ENCODE measurements at regions not wholly inside any gene's neighbourhood (a gene's known extent, or its start where the extent isn't known, plus 50 kb on each side); places are given as distances from the start of the nearest gene placed in this dataset.

DNA sequence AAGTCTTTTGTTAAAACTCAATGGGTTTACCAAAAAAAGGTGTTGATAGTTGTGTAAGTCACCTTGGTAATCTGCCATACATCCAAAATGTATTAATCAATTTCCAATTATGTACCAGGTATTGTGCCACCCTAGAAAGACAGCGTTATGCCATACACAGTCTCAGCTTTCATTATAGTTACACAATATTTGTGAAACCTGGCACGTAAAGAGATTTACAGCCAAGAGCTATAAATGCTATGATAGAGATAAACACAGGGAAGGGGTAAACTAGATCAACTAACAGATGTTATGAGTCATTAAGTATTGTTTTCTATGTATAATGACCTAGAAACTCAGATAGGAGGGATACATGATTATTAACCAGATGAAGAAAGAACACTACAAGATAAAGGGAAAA, 725.6 kb upstream of the SLITRK5 start:
- DNase-seq (ENCODE audit: low read depth in 2 of 2), result no peak

DNA sequence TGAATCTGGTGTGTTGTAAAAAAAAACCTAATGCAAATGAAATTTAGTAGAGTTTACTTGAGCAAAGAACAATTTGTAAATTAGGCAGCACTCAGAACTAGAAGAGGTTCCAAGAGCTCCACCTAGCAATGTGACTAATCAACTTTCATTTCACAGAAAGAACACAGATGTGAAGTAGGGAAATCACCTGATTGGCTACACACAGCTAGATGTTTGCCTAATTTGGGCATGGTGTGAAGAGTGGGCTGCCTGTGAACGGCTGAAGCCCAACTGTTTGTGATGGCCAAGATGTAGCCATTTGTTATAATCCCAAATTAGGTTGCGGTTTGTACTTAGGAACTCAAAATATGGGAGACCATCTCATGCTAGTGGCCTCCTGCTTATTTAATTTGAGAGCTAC, 724.4 kb upstream of the SLITRK5 start:
- DNase-seq (ENCODE audit: low read depth in 2 of 2), result no peak

- no peak for DNase-seq (ENCODE audit: low read depth in 2 of 2)
Measured at GRCh38 chr13:86954341-86954740, 716.8 kb upstream of the SLITRK5 start.

DNA sequence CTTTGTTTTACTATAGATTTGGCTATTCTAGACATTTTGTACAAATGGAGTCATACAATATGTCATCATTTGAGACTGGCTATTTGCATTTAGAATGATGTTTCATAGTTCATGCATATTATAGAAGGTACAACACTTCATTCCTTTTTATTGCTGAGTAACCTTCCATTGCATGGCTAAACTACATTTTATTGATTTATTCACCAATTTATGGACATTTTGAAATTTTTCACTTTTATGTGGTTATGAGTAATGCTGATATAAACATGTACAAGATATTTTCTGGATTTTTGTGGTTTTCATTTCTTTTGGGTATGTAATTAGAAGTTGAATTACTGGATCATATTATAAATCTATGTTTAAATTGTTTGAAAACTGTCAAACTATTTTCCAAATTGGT, 710.3 kb upstream of the SLITRK5 start:
- DNase-seq (ENCODE audit: low read depth in 2 of 2), result no peak

- DNase-seq (ENCODE audit: low read depth in 2 of 2), result no peak
Measured at GRCh38 chr13:86974251-86974994, 696.7 kb upstream of the SLITRK5 start.

DNA sequence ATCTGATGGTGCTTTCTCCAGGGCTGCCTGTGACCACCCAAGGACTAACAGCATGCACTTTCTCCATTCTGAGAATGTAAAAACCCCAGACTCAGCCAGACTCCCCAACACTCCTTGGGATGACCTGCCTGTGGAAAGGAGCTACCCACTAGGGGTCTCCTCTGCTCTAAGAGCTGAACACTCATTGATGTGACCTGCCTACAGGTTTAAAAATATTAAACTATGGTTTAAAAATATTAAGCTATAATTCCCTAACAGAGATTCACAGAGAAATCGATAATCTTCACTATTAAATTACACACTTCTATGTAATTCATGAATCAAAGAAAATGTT, 696.2 kb upstream of the SLITRK5 start:
- no peak for DNase-seq (ENCODE audit: low read depth in 2 of 2)

- DNase-seq (ENCODE audit: low read depth in 2 of 2), result no peak
Measured at GRCh38 chr13:86976521-86977324, 694.4 kb upstream of the SLITRK5 start.

GRCh38 chr13:86986448-86986847, 684.7 kb upstream of the SLITRK5 start:
- DNase-seq (ENCODE audit: low read depth in 2 of 2), result no peak

- DNase-seq (ENCODE audit: low read depth in 2 of 2), result no peak
Measured at GRCh38 chr13:86992251-86992650, 678.9 kb upstream of the SLITRK5 start.

GRCh38 chr13:87003265-87003664, 667.9 kb upstream of the SLITRK5 start:
- DNase-seq (ENCODE audit: low read depth in 2 of 2), result no peak

DNA sequence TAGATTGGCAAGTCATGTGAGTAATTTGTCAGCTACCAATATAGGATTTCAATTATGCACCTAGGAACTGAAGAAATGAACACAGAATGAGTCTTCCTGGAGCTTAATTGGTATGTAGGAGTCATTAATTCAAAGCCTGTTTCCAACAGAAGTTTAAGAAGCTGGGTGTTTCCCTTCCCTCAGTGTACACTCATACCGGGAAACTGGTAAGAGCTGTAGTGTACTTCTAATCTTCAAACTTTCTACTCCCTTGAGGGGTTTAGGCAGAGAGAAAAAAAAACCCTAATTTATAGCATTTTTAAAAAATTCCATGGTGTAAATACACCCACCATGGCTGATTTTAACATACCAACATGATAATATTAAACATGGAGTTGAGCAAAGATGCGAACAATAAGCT, 665.7 kb upstream of the SLITRK5 start:
- DNase-seq (ENCODE audit: low read depth in 2 of 2), result no peak

- no peak for DNase-seq (ENCODE audit: low read depth in 2 of 2)
Measured at GRCh38 chr13:87035526-87035925, 635.6 kb upstream of the SLITRK5 start.

DNA sequence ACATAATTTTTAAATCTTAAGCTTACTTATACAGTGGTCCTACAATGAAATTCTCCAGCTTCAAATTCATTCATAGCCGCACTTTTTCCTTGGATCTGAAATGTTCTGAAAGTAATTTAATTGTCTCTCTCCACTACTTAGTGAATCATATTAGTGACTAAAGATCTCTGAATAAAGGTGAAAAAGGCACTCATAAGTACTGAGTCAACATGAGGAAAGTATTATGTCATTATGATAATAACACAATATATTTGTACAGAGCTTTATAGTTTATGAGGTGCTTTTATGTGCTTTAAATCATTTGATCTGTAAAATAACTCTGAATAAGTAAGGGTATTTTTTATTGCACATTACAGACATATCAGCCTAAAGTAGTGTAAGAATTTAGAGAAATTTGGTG, 628.2 kb upstream of the SLITRK5 start:
- no peak for DNase-seq (ENCODE audit: low read depth in 2 of 2)

DNA sequence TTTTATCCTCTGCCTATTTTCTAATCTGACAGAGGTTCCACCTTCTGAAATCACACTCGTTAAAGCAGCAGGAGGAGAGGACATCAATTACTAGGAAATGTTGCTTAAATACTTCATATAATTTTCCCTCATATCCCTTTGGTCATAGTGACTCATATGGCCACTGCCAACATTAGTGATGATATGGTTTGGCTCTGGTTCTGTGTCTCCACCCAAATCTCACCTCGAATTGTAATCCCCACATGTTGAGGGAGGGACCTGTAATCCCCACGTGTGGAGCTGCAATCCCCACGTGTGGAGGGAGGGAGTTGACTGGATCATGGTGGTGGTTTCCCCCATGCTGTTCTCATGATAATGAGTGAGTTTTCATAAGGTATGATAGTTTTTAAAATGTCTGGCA, 618.4 kb upstream of the SLITRK5 start:
- DNase-seq (ENCODE audit: low read depth in 2 of 2), result no peak

GRCh38 chr13:87057807-87058520, 613.2 kb upstream of the SLITRK5 start:
- DNase-seq (ENCODE audit: low read depth in 2 of 2), result no peak

DNA sequence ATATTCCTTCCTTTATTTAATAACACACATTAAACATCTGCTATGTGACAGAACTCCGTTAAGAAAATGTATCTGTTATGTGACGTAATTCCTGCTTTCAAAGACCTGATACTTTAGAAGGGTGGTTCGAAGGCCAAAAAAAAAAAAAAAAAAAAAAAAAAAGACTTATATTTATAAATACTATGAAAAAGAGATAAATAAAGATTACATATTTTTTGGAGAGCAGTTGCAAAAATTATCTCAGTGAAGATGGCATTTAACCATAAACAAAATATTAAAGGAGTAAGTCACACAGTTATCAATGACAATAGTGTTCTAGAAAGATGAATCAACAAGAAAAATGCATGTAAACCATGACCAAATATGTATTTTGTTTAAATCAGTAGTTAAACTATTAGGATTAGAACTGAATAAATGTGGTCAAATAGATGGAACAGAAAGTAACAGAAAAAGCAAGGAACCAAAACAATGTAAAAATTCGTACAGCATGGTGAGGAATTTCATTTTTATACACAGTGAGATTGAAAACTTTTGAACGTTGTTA, 612.3 kb upstream of the SLITRK5 start:
- DNase-seq (ENCODE audit: low read depth in 2 of 2), result no peak

DNA sequence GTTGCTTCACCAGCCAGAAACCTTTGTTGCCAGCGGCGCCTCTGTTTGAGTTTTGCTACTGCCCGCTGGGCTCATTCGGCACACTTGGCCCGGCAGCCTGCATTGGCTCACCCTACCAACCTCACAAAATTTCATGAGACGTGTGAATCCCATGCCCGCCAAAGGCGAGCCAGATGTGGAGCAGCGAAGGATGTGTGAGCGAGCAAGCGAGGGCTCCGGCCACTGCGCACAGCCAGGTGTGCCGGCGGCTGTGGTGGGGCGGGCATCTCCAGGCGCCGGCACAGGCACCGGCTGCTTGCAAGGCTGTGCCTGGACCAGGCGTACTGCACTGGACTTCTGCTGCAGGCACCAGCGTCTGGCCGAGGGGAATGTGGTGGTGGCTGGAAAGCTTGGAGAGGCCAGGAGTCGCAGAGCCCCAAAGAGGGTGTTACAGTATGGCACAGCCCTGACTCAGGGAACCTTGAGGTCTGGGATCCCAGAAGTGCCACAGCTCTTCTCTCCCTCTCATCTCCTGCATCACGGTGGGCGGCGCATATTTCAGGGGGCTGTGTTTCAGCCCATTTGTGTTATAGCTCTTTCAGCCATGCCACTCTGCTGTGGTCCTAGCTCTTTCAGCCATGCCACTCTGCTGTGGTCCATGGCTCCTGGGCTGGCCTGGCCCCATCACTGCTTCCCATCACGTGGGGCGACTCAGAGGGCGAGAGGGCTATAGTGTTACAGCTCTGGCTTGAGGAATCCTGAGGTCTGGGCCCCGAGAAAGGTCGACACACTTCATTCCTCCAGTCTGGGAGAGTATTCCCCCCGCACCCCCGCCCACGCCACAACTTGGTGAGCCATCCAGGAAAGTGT, 592.0 kb upstream of the SLITRK5 start:
- DNase-seq (ENCODE audit: low read depth in 2 of 2), result no peak

- no peak for DNase-seq (ENCODE audit: low read depth in 2 of 2)
Measured at GRCh38 chr13:87080100-87080779, 590.9 kb upstream of the SLITRK5 start.

GRCh38 chr13:87084192-87084591, 587.0 kb upstream of the SLITRK5 start:
- no peak for DNase-seq (ENCODE audit: low read depth in 2 of 2)

DNA sequence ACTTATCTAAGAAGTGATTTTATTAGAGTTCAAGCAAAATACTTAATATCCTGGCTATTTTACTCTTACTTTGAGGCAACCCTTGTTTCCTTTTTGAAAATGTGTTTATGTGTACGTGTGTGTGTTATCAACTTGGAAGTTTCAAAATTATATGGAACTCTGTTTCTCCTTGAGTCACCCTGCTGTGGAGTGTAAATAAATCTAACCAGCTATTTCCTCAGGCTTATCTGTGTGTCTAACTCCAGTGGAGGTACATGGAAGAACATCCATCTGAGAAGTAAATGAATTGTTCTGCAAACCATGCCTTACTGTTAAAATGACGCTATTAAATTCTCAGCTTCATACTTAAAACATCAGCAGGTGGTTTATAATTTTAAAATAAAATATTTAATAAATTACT, 583.4 kb upstream of the SLITRK5 start:
- DNase-seq (ENCODE audit: low read depth in 2 of 2), result no peak

- no peak for DNase-seq (ENCODE audit: low read depth in 2 of 2)
Measured at GRCh38 chr13:87089391-87089790, 581.8 kb upstream of the SLITRK5 start.
